Hepatocyte (in vitro differentiated cells): ENCODE measurements at regions not wholly inside any gene's neighbourhood (a gene's known extent, or its start where the extent isn't known, plus 50 kb on each side); places are given as distances from the start of the nearest gene placed in this dataset.

Experiments used
- DNase-seq: peaks from one replicate; pipeline ENCODE4 v3.0.0-alpha.2; 2016; ENCODE audit warnings: low spot score
- H2AFZ ChIP-seq: fragments of 200-600 bp; sonication (generic); 2 replicates; pipeline ENCODE4 v1.6.0; 2016; ENCODE audit warnings: antibody characterized with exemption, mild to moderate bottlenecking
- H3K27ac ChIP-seq: fragments of 200-600 bp; sonication (generic); 2 replicates; pipeline ENCODE4 v1.5.1; 2016; ENCODE audit warnings: mild to moderate bottlenecking
- H3K27me3 ChIP-seq: fragments of 200-600 bp; sonication (generic); 2 replicates; pipeline ENCODE4 v1.6.1; 2016
- H3K36me3 ChIP-seq: fragments of 200-600 bp; sonication (generic); replicated peaks from 2 replicates; pipeline ENCODE4 v1.5.1; 2016; ENCODE audit warnings: low read depth; ENCODE audit not compliant: insufficient read depth
- H3K4me1 ChIP-seq: fragments of 200-600 bp; sonication (generic); 2 replicates; pipeline ENCODE4 v1.5.1; 2016; ENCODE audit warnings: mild to moderate bottlenecking, moderate library complexity; ENCODE audit not compliant: insufficient read depth
- H3K4me2 ChIP-seq: fragments of 200-600 bp; sonication (generic); 2 replicates; pipeline ENCODE4 v1.6.0; 2016
- H3K4me3 ChIP-seq: fragments of 200-600 bp; sonication (generic); 2 replicates; pipeline ENCODE4 v1.5.1; 2016; ENCODE audit warnings: mild to moderate bottlenecking
- H3K79me2 ChIP-seq: fragments of 200-600 bp; sonication (generic); 2 replicates; pipeline ENCODE4 v1.6.0; 2017; ENCODE audit warnings: mild to moderate bottlenecking
- H3K9me2 ChIP-seq: fragments of 200-600 bp; sonication (generic); replicated peaks from 2 replicates; pipeline ENCODE4 v1.6.0; 2017; ENCODE audit warnings: mild to moderate bottlenecking; ENCODE audit not compliant: insufficient read depth
- H3K9me3 ChIP-seq: fragments of 200-600 bp; sonication (generic); 2 replicates; pipeline ENCODE4 v1.5.1; 2016; ENCODE audit warnings: low read depth, mild to moderate bottlenecking
- H4K20me1 ChIP-seq: fragments of 200-600 bp; sonication (generic); 2 replicates; pipeline ENCODE4 v1.6.0; 2016; ENCODE audit warnings: mild to moderate bottlenecking; ENCODE audit not compliant: insufficient read depth, poor library complexity, severe bottlenecking
- EZH2 ChIP-seq: fragments of 200-600 bp; sonication (generic); IDR thresholded peaks from 2 replicates; pipeline ENCODE4 v1.6.1; 2016; ENCODE audit warnings: antibody characterized with exemption, mild to moderate bottlenecking, borderline replicate concordance
- EZH2phosphoT487 ChIP-seq: fragments of 200-600 bp; sonication (generic); IDR thresholded peaks from one replicate; pipeline ENCODE4 v1.6.1; 2018; ENCODE audit warnings: antibody characterized with exemption, mild to moderate bottlenecking, low read depth, moderate library complexity; ENCODE audit not compliant: unreplicated experiment, severe bottlenecking
- WGBS: methylation state at CpG from one replicate; pipeline ENCODE4 v1.1.6; 2016; ENCODE audit warnings: low lambda C conversion rate; ENCODE audit errors: missing lambda C conversion rate; 5-methylcytosine and 5-hydroxymethylcytosine counted together
- TF ChIP-seq, protein P1 (sequence below): fragments of 200-600 bp; sonication (generic); IDR thresholded peaks from 2 replicates; pipeline ENCODE4 v1.5.1; 2016; ENCODE audit warnings: antibody characterized with exemption, mild to moderate bottlenecking; ENCODE audit not compliant: poor library complexity

DNA sequence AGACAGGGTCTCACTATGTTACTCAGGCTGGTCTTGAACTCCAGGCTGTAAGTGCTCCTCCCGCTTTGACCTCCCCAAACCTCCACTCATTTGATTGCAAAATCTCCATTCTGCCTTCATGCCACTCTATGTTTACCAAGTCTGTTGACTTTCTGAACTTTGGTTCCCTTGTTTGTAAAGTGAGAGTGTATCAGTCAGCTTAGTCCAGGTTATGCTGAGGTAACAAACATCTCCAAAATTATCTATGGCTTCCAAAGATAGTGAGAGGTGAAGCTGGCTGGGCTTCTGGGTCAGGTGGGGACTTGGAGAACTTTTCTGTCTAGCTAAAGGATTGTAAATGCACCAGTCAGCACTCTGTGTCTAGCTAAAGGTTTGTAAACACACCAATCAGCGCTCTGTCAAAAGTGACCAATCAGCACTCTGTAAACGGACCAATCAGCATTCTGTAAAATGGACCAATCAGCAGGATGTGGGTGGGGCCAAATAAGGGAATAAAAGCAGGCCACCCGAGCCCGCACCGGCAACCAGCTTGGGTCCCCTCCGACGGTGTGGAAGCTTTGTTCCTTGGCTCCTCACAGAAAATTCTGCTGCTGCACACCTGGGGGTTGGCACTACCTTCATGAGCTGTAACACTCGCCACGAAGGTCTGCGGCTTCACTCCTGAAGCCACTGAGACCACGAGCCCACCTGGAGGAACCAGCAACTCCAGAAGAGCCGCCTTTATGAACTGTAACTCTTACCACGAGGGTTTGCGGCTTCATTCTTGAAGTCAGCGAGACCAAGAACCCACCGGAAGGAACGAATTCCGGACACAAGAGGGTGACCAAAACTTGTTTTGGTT lies 109.3 kb downstream of the MIAT start:
- DNase-seq = no peak
- Histone ChIP-seq H3K36me3 (no peaks in the 10 kb centered on the region), H3K9me3 (no peaks in the 10 kb centered on the region), H3K4me3 (no peak overlapping the region), H3K4me1 (no peaks in the 10 kb centered on the region), H3K9me2 (no peaks in the 10 kb centered on the region), H4K20me1 (no peaks in the 10 kb centered on the region), H3K27me3 (no peaks in the 10 kb centered on the region), H3K79me2 (no peaks in the 10 kb centered on the region), H3K27ac (no peak overlapping the region), H2AFZ (no peak overlapping the region), H3K4me2 (no peak overlapping the region)
- TF ChIP-seq, protein P1, sequence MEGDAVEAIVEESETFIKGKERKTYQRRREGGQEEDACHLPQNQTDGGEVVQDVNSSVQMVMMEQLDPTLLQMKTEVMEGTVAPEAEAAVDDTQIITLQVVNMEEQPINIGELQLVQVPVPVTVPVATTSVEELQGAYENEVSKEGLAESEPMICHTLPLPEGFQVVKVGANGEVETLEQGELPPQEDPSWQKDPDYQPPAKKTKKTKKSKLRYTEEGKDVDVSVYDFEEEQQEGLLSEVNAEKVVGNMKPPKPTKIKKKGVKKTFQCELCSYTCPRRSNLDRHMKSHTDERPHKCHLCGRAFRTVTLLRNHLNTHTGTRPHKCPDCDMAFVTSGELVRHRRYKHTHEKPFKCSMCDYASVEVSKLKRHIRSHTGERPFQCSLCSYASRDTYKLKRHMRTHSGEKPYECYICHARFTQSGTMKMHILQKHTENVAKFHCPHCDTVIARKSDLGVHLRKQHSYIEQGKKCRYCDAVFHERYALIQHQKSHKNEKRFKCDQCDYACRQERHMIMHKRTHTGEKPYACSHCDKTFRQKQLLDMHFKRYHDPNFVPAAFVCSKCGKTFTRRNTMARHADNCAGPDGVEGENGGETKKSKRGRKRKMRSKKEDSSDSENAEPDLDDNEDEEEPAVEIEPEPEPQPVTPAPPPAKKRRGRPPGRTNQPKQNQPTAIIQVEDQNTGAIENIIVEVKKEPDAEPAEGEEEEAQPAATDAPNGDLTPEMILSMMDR = no peak
- 97% methylated on average over 19 of the region's 19 CpGs for WGBS

GRCh38 chr22:26767351-26768155 lies 110.2 kb downstream of the MIAT start:
- no peaks in the 10 kb centered on the region for H3K4me1 ChIP-seq
- DNase-seq = no peak
- no peak overlapping the region for H3K27ac ChIP-seq
- no peaks in the 10 kb centered on the region for H3K27me3 ChIP-seq
- H4K20me1 ChIP-seq = no peaks in the 10 kb centered on the region
- H3K36me3 ChIP-seq = no peaks in the 10 kb centered on the region
- H3K9me2 ChIP-seq = no peaks in the 10 kb centered on the region
- WGBS = 92% methylated on average over 15 of the region's 15 CpGs
- no peak overlapping the region for H3K4me3 ChIP-seq
- no peaks in the 10 kb centered on the region for H3K79me2 ChIP-seq
- H3K4me2 ChIP-seq = no peak overlapping the region
- no peak overlapping the region for H2AFZ ChIP-seq
- H3K9me3 ChIP-seq = no peaks in the 10 kb centered on the region
- TF ChIP-seq EZH2phosphoT487 (no peak), EZH2 (no peak)
- TF ChIP-seq, protein P1 = no peak

- H3K9me2 ChIP-seq = no peaks in the 10 kb centered on the region
- no peaks in the 10 kb centered on the region for H3K4me1 ChIP-seq
- H3K27me3 ChIP-seq = no peaks in the 10 kb centered on the region
- no peak overlapping the region for H3K4me2 ChIP-seq
- no peaks in the 10 kb centered on the region for H3K79me2 ChIP-seq
- WGBS = 73% methylated on average over 9 of the region's 9 CpGs
- H2AFZ ChIP-seq = no peak overlapping the region
- H3K4me3 ChIP-seq = no peak overlapping the region
- no peaks in the 10 kb centered on the region for H3K36me3 ChIP-seq
- H3K9me3 ChIP-seq = no peaks in the 10 kb centered on the region
- no peaks in the 10 kb centered on the region for H4K20me1 ChIP-seq
- DNase-seq = no peak
- H3K27ac ChIP-seq = no peak overlapping the region
- no peak for TF ChIP-seq EZH2phosphoT487
- TF ChIP-seq EZH2 = no peak
- TF ChIP-seq, protein P1 = no peak
These were observed 110.7 kb downstream of the MIAT start for GRCh38 chr22:26768156-26768515.
